Natural killer cell (primary cell): ENCODE measurements at regions not wholly inside any gene's neighbourhood (a gene's known extent, or its start where the extent isn't known, plus 50 kb on each side); places are given as distances from the start of the nearest gene placed in this dataset.

ENCODE experiments used
- ATAC-seq, 3 donors: fragments of 150-1000 bp in 2 of 3; fragments of 200-7000 bp in 1 of 3; cut with Tn5 transposase; 1 replicate in 1 of 3; 2 replicates in 2 of 3; pipeline ENCODE4 v1.10.0; 2021; ENCODE audit warnings: mild to moderate bottlenecking in 2 of 3, moderate library complexity in 2 of 3
- DNase-seq, 2 donors: peaks; one replicate each; pipeline versions ENCODE4 v3.0.0 to v3.0.0-alpha.2; 2013 to 2021; ENCODE audit warnings: mixed read lengths in 1 of 2
- H3K27ac ChIP-seq: one replicate; pipeline ENCODE4 v1.5.1; 2013; ENCODE audit warnings: mild to moderate bottlenecking, low read length
- H3K27me3 ChIP-seq: one replicate; pipeline ENCODE4 v1.6.1; 2013; ENCODE audit warnings: low read length; ENCODE audit not compliant: control insufficient read depth, insufficient read depth
- H3K36me3 ChIP-seq: one replicate; pipeline ENCODE4 v1.6.1; 2013; ENCODE audit warnings: low read length; ENCODE audit not compliant: control insufficient read depth, insufficient read depth
- H3K4me1 ChIP-seq: one replicate; pipeline ENCODE4 v1.6.1; 2013; ENCODE audit warnings: low read length; ENCODE audit not compliant: control insufficient read depth, insufficient read depth
- H3K4me3 ChIP-seq: one replicate; pipeline ENCODE4 v1.5.1; 2013; ENCODE audit warnings: low read length
- H3K9me3 ChIP-seq: one replicate; pipeline ENCODE4 v1.6.1; 2013; ENCODE audit warnings: low read length; ENCODE audit not compliant: control insufficient read depth, insufficient read depth
- H3K27ac Mint-ChIP-seq, 2 donors: one replicate each; pipeline ENCODE4 v1.8.0; 2022; ENCODE audit warnings: mild to moderate bottlenecking in 2 of 2, mixed read lengths in 2 of 2, moderate library complexity in 1 of 2
- H3K27me3 Mint-ChIP-seq, 2 donors: one replicate each; pipeline ENCODE4 v1.8.0; 2022; ENCODE audit warnings: low read depth in 2 of 2, mixed read lengths in 2 of 2
- H3K36me3 Mint-ChIP-seq: one replicate; pipeline ENCODE4 v1.8.0; 2022; ENCODE audit warnings: mixed read lengths
- H3K4me1 Mint-ChIP-seq, 2 donors: one replicate each; pipeline ENCODE4 v1.8.0; 2022; ENCODE audit warnings: mixed read lengths in 2 of 2
- H3K4me3 Mint-ChIP-seq: one replicate; pipeline ENCODE4 v1.8.0; 2022; ENCODE audit warnings: mild to moderate bottlenecking, moderate library complexity, mixed read lengths
- H3K9me3 Mint-ChIP-seq, 2 donors: one replicate each; pipeline ENCODE4 v1.8.0; 2022; ENCODE audit warnings: mixed read lengths in 2 of 2
- WGBS: methylation state at CpG from one replicate; pipeline ENCODE4 v1.1.7; 2013; ENCODE audit warnings: missing lambda C conversion rate; ENCODE audit not compliant: insufficient coverage; 5-methylcytosine and 5-hydroxymethylcytosine counted together
- intact Hi-C: fragments of 100-400 bp; cut with micrococcal nuclease; formaldehyde crosslinking; loops from one replicate; pipeline ENCODE4 v1.14.2; 2022
- TF ChIP-seq, protein P1 (sequence below): fragments of 200-600 bp; IDR thresholded peaks from one replicate; pipeline ENCODE4 v1.8.0; 2022; ENCODE audit warnings: antibody characterized with exemption

DNA sequence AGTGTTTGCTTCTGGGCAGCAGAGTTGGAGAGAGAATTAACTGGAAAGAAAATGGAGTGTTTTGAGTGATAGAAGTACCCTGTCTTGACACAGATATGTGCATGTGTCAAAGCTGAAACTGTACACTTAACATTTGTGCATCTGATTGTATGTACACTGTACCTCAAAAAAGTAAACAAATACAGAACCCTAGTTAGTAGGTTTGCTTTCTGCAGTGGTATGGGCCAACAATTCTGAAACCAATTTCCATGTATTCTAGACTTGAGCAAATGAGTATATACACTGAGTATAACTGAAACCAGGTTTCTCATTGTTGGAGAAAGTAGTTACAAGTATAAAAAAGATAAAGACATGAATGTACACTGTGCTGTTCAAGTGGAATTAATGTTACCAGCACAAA lies 52.4 kb downstream of the ELAPOR2 start:
- Mint-ChIP-seq H3K9me3 (no peaks in the 10 kb centered on the region), H3K27me3 (no peaks in the 10 kb centered on the region), H3K4me3 (no peak overlapping the region), H3K27ac (no peak overlapping the region), H3K4me1 (peaks cover 0 to 19% of the 10 kb centered on the region in 2 donors), H3K36me3 (no peaks in the 10 kb centered on the region)
- intact Hi-C loops = no loop called here
- ATAC-seq (no peak), DNase-seq (no peak)
- Histone ChIP-seq H3K4me3 (no peak overlapping the region), H3K27ac (no peak overlapping the region), H3K4me1 (peaks cover 4% of the 10 kb centered on the region), H3K36me3 (no peaks in the 10 kb centered on the region), H3K9me3 (no peaks in the 10 kb centered on the region), H3K27me3 (no peaks in the 10 kb centered on the region)
- TF ChIP-seq, protein P1, sequence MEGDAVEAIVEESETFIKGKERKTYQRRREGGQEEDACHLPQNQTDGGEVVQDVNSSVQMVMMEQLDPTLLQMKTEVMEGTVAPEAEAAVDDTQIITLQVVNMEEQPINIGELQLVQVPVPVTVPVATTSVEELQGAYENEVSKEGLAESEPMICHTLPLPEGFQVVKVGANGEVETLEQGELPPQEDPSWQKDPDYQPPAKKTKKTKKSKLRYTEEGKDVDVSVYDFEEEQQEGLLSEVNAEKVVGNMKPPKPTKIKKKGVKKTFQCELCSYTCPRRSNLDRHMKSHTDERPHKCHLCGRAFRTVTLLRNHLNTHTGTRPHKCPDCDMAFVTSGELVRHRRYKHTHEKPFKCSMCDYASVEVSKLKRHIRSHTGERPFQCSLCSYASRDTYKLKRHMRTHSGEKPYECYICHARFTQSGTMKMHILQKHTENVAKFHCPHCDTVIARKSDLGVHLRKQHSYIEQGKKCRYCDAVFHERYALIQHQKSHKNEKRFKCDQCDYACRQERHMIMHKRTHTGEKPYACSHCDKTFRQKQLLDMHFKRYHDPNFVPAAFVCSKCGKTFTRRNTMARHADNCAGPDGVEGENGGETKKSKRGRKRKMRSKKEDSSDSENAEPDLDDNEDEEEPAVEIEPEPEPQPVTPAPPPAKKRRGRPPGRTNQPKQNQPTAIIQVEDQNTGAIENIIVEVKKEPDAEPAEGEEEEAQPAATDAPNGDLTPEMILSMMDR = no peak

DNA sequence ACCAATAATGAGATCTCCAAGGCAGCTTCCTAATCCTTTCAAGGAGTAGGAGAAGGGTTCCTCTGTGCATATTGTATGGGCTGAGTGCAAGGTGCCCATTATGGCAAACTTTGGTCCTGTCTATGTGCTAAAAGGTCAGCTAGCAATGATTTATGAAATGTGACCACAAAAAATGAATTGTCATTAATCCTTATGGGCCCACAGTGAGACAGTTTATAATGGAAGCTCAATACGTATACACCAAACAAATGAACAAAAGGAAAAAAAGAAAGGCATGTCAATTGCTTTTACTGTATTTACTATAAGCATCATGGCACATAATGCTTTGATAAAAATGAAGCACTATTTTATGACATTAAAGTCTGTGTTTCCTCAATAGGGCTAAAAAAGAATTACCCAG lies 54.5 kb downstream of the ELAPOR2 start:
- no peak for ATAC-seq
- intact Hi-C loops = no loop called here
- Mint-ChIP-seq H3K4me3 (no peak overlapping the region), H3K36me3 (no peaks in the 10 kb centered on the region), H3K4me1 (peaks cover 0 to 24% of the 10 kb centered on the region in 2 donors), H3K9me3 (no peaks in the 10 kb centered on the region), H3K27me3 (no peaks in the 10 kb centered on the region), H3K27ac (peak overlapping the region in 1 of 2 donors; percentile 79)
- Histone ChIP-seq H3K4me3 (no peak overlapping the region), H3K9me3 (no peaks in the 10 kb centered on the region), H3K27ac (no peak overlapping the region), H3K4me1 (peaks cover 4% of the 10 kb centered on the region), H3K36me3 (no peaks in the 10 kb centered on the region), H3K27me3 (no peaks in the 10 kb centered on the region)
- TF ChIP-seq, protein P1 = no peak
- DNase-seq = no peak
- no CpG with 5 or more reads among the region's 1 CpG for WGBS

DNA sequence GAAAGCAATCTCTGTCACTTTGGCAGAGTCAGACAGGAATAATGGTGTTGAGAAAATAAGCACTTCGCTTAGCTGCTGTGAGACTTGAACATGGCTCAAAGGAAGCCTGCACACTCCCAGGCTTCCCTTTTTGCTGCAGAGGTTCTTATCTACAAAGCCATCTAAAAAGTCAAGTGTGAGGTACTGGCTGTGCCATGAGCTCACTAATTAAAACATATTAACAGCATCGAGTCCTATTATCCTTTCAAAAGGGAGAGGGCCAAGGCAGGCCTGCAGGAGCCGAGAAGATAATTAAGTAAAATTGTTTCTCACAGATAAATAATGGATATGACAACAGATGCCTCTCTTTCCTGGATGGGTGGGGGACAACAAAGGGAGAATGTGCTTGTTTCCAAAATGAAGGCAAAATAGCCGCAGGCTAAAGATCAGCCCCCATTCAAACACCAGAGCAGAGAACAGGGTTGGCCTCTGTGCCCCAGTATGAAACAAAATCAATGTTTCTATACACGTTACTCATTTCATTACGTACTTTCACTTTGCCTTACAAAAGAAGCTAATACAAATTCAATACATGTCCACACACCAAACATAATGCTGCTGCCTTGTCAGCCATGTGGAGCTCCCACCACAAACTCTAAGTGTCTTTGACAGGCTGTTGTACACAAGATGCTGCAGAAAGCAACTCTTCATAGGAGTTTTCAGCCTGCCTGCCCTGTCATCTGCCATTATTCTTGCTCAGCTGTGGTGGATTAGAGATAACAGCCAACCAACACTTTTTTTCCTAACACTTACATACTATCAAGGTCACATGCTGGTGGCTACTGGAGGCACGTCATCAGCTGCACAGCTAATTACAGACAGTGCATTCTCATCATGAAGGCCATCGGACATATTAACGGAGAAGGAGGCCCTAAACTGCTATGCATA lies 55.3 kb downstream of the ELAPOR2 start:
- peaks cover 4% of the 10 kb centered on the region for H3K4me1 ChIP-seq
- intact Hi-C loops = no loop called here
- Mint-ChIP-seq H3K36me3 (no peaks in the 10 kb centered on the region), H3K27me3 (no peaks in the 10 kb centered on the region), H3K4me3 (peak overlapping the region; percentile 14), H3K4me1 (peaks cover 0 to 24% of the 10 kb centered on the region in 2 donors), H3K27ac (peak overlapping the region; percentile 45 to 79), H3K9me3 (no peaks in the 10 kb centered on the region)
- no peaks in the 10 kb centered on the region for H3K27me3 ChIP-seq
- ATAC-seq (peak in 2 of 3 donors; percentile 45 to 85), DNase-seq (peak in 1 of 2 donors; percentile 15)
- H3K27ac ChIP-seq = no peak overlapping the region
- TF ChIP-seq, protein P1 = no peak
- WGBS = 59% methylated on average over 9 of the region's 9 CpGs
- H3K4me3 ChIP-seq = no peak overlapping the region
- H3K9me3 ChIP-seq = no peaks in the 10 kb centered on the region
- no peaks in the 10 kb centered on the region for H3K36me3 ChIP-seq
